ENCODE measurements at regions not wholly inside any gene's neighbourhood (a gene's known extent, or its start where the extent isn't known, plus 50 kb on each side); places are given as distances from the start of the nearest gene placed in this dataset.

GRCh38 chr2:120905298-120905697 lies 169.6 kb downstream of the GLI2 start:
- DNase-seq: no peak
- H3K27me3 Mint-ChIP-seq (ENCODE audit: insufficient read depth, unreplicated experiment): no peaks in the 10 kb centered on the region
- no peak for TF ChIP-seq CTCF (IDR thresholded peaks at IDR 0.05; ENCODE audit: insufficient read depth in 1 of 2, low read depth in 1 of 2, low read length in 1 of 2, severe bottlenecking in 1 of 2, unreplicated experiment in 1 of 2)
- H3K4me1 ChIP-seq: no peaks in the 10 kb centered on the region
- H3K9me3 Mint-ChIP-seq (ENCODE audit: unreplicated experiment): no peaks in the 10 kb centered on the region
- BruUV-seq (replicated peaks): no TSS peak
- H3K27me3 ChIP-seq (replicated peaks; ENCODE audit: control insufficient read depth, insufficient read depth, low read length): no peaks in the 10 kb centered on the region
- no peak overlapping the region for H3K4me3 ChIP-seq (ENCODE audit: low read depth, low read length)
- ChIA-PET POLR2A (no interaction called here), CTCF (no interaction called here)
- no peaks in the 10 kb centered on the region for H3K4me1 Mint-ChIP-seq (ENCODE audit: low read depth, unreplicated experiment)
- H3K36me3 ChIP-seq (ENCODE audit: control insufficient read depth, insufficient read depth, low read length): no peaks in the 10 kb centered on the region
- H3K4me3 Mint-ChIP-seq (ENCODE audit: unreplicated experiment): no peak overlapping the region
- no peak overlapping the region for H3K27ac Mint-ChIP-seq (ENCODE audit: unreplicated experiment)
- intact Hi-C loops (cut with micrococcal nuclease; ENCODE audit: unreplicated experiment): no loop called here
- no peaks in the 10 kb centered on the region for H3K9me3 ChIP-seq
- H3K36me3 Mint-ChIP-seq (ENCODE audit: insufficient read depth, unreplicated experiment): no peaks in the 10 kb centered on the region

GRCh38 chr2:120905824-120906571 lies 170.3 kb downstream of the GLI2 start:
- no peak for TF ChIP-seq CTCF (IDR thresholded peaks at IDR 0.05; ENCODE audit: insufficient read depth in 1 of 2, low read depth in 1 of 2, low read length in 1 of 2, severe bottlenecking in 1 of 2, unreplicated experiment in 1 of 2)
- Histone ChIP-seq H3K27me3 (replicated peaks; ENCODE audit: control insufficient read depth, insufficient read depth, low read length) (no peaks in the 10 kb centered on the region), H3K9me3 (no peaks in the 10 kb centered on the region), H3K4me1 (peaks cover 4% of the 10 kb centered on the region), H3K4me3 (ENCODE audit: low read depth, low read length) (no peak overlapping the region), H3K36me3 (ENCODE audit: control insufficient read depth, insufficient read depth, low read length) (no peaks in the 10 kb centered on the region)
- intact Hi-C loops (cut with micrococcal nuclease; ENCODE audit: unreplicated experiment): no loop called here
- Mint-ChIP-seq H3K27ac (ENCODE audit: unreplicated experiment) (no peak overlapping the region), H3K27me3 (ENCODE audit: insufficient read depth, unreplicated experiment) (no peaks in the 10 kb centered on the region), H3K36me3 (ENCODE audit: insufficient read depth, unreplicated experiment) (no peaks in the 10 kb centered on the region), H3K9me3 (ENCODE audit: unreplicated experiment) (no peaks in the 10 kb centered on the region), H3K4me1 (ENCODE audit: low read depth, unreplicated experiment) (no peaks in the 10 kb centered on the region), H3K4me3 (ENCODE audit: unreplicated experiment) (no peak overlapping the region)
- ChIA-PET CTCF (interaction anchor here (0.6 kb wide), 1 partner anchor 230 kb away, joined by 3 read pairs; no protein-coding TSS in a partner anchor), POLR2A (no interaction called here)
- no TSS peak for BruUV-seq (replicated peaks)
- DNase-seq: no peak

- Mint-ChIP-seq H3K27ac (ENCODE audit: unreplicated experiment) (no peak overlapping the region), H3K9me3 (ENCODE audit: unreplicated experiment) (no peaks in the 10 kb centered on the region), H3K27me3 (ENCODE audit: insufficient read depth, unreplicated experiment) (no peaks in the 10 kb centered on the region), H3K36me3 (ENCODE audit: insufficient read depth, unreplicated experiment) (no peaks in the 10 kb centered on the region), H3K4me1 (ENCODE audit: low read depth, unreplicated experiment) (no peaks in the 10 kb centered on the region), H3K4me3 (ENCODE audit: unreplicated experiment) (no peak overlapping the region)
- Histone ChIP-seq H3K4me1 (peaks cover 8% of the 10 kb centered on the region), H3K4me3 (ENCODE audit: low read depth, low read length) (no peak overlapping the region), H3K9me3 (no peaks in the 10 kb centered on the region), H3K36me3 (ENCODE audit: control insufficient read depth, insufficient read depth, low read length) (no peaks in the 10 kb centered on the region), H3K27me3 (replicated peaks; ENCODE audit: control insufficient read depth, insufficient read depth, low read length) (no peaks in the 10 kb centered on the region)
- BruUV-seq (replicated peaks): no TSS peak
- intact Hi-C loops (cut with micrococcal nuclease; ENCODE audit: unreplicated experiment): no loop called here
- CTCF ChIA-PET: no interaction called here
- DNase-seq: no peak
- TF ChIP-seq CTCF (IDR thresholded peaks at IDR 0.05; ENCODE audit: insufficient read depth in 1 of 2, low read depth in 1 of 2, low read length in 1 of 2, severe bottlenecking in 1 of 2, unreplicated experiment in 1 of 2): no peak
- POLR2A ChIA-PET: no interaction called here
These were observed 171.2 kb downstream of the GLI2 start for GRCh38 chr2:120906914-120907313.

Data from Caco-2 (cell line).